ENCODE measurements at regions not wholly inside any gene's neighbourhood (a gene's known extent, or its start where the extent isn't known, plus 50 kb on each side); places are given as distances from the start of the nearest gene placed in this dataset.

GRCh38 chr12:74481078-74481477, 56.6 kb upstream of the ATXN7L3B start:
- no peak for TF ChIP-seq CTCF (IDR thresholded peaks at IDR 0.05)
- no peak for TF ChIP-seq POLR2A (IDR thresholded peaks at IDR 0.05)
